HS-27A (cell line): ENCODE measurements at regions not wholly inside any gene's neighbourhood (a gene's known extent, or its start where the extent isn't known, plus 50 kb on each side); places are given as distances from the start of the nearest gene placed in this dataset.

Experiments used
- DNase-seq: peaks from one replicate; pipeline ENCODE4 v3.0.0-alpha.2; 2012; ENCODE audit warnings: low read depth, missing footprints

DNA sequence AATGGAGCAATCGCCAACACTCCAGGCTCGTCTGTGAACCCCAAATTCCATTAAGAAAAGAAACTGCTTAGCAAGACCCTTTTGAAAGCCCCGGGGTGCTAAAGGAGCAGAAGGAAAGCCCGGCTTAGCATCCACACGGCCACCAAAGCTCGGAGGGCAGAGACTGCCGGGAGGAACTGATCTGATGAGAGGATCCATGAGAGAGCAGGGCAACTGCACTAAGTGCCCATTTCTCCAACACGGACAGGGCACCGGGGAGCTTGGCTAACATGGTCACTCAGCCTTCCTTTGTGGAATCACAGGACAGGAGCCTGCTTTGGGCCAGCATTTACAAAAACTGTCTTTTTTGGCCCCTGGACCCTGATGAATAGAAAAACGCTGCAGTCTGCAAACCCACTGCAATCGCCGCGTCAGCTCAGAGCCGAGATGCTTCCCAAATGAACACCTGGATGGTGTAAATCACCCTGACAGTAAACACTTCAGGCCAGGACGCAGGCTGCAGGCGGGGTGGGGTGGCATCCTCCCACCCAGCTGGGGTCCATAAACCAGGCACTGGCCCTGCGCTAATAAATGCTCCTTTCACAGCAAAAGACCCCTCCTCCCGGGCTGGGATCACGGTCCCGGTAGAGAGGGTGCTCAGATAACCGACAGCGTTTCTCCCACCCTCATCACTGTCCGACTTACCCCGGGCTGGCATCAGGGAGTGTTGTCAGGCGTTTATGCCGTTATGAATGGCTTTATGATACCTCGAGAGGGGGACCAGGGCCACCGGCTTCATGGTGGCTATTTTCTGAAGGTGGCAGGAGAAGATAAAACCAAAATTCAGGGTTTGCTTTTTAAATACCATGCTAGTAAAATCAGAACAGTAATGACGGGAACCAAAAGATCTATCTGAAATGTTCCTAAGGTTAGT is 299.5 kb downstream of the IRF8 start:
- no peak for DNase-seq

- DNase-seq = no peak
These were observed 300.2 kb downstream of the IRF8 start for GRCh38 chr16:86199182-86199581.

GRCh38 chr16:86199871-86200695 is 301.1 kb downstream of the IRF8 start:
- DNase-seq = no peak

DNA sequence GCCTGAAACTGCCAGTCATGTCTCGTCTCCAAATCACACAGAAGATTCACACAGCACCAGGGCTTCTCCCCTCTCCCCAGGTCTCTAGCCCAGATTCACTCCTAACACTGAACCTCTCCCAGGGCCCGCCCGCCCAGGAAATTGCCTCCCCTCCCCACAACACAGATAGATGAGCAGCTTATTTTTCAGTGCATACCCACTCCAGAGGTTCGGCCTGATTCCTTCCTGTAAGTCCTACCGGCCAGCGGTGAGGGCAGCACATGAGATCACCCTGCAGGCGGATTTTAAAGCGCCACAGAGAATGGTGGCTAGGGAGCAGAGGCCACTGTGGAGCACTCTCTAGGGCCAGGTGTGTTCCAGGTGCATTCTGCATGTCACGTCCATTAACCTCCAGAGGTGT is 301.8 kb downstream of the IRF8 start:
- no peak for DNase-seq

GRCh38 chr16:86201746-86202145 is 302.8 kb downstream of the IRF8 start:
- DNase-seq = no peak

- no peak for DNase-seq
These were observed 303.3 kb downstream of the IRF8 start for GRCh38 chr16:86202267-86202666.

- no peak for DNase-seq
These were observed 303.9 kb downstream of the IRF8 start for GRCh38 chr16:86202760-86203426.

DNA sequence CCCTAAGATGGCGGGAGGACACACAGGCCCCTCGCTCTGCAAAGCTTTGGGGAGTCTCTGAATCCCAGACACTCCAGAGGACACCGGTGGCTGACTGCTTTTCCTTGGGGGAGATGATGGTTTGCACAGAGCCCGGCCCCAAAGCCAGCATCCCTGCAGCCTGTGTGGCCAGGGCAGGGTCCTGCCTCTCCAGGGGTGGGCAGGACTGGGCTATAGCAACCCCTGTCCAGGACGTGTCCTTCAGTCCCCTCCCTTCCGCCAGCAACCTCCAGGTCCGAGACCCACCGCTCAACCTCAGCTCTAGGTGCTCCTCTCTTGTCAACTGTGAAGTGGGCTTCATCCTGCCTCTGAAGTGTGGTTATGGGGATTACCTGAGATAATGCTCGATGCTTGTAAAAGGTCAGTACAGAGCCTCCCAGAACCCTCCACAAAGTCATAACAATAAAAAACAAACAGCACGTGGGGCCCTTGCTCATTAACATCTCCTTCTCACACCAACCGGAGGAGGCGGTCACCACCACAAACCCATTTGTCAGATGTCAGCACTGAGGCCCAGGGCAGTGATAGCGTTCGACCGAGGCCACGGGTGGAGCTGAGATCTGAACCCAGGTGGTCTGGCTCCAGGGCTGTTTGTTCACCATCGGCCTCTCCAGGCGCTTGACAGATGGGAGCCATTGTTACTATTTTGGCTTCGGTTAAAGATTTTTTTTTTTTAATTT is 304.8 kb downstream of the IRF8 start:
- no peak for DNase-seq

- no peak for DNase-seq
These were observed 304.6 kb upstream of the FOXF1 start for GRCh38 chr16:86205521-86206245.

- DNase-seq = no peak
These were observed 303.0 kb upstream of the FOXF1 start for GRCh38 chr16:86207350-86207749.

DNA sequence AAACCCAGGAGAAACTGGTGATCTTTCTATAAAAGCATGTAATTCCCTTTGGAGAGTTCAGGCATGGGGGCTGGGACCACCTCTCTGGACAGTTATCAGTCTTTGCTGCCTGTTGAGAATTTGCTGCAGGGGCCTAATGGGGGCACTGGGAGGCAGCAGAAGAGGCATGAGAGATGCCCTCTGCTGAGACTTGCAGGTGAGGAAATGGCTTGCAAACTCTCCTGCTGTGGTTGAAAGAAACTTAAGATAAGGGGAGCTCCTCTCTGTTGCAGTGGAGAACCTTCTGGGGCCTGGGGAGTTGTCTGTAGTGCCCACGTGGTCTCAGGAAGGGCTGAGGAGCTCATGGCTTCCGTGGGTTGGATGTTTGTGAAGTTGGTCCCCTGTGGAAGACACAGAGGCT is 301.1 kb upstream of the FOXF1 start:
- no peak for DNase-seq

DNA sequence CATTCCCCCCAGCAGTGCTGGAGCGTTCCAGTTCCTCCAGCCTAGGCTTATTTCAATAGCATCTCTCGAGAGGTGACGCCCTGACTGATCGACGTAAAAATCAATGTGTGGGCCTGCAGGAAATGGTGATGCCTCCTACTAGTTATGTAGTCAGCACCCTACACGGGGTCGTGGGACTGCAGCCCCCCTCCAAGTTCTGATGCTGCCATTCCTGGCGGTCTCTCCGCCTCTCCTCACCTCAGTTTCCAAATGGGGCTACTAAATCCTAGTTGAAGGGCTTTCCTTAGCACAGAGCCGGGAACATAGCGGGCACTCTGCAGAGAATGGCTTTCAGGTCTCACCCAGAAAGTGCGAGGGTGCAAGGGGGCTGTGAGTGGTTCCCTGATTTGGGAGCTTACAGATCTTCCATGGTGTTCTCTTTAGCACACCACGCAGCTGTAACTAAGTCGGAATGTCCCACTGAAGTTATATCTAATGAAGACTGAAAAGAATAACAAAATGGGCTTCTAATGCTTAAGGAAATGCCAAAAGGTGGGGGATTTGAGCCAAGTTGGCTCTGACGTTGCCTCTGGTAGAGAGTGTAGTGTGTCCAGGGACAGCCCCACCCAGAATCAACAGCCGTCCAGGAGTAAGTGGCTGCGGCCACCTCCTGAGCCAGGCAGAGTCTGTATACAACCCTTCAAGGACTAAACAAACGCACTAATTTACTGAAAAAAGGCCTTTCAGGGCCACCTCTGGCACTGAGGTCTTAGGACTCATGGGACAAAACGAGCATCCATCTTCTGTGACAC is 299.7 kb upstream of the FOXF1 start:
- DNase-seq = no peak

DNA sequence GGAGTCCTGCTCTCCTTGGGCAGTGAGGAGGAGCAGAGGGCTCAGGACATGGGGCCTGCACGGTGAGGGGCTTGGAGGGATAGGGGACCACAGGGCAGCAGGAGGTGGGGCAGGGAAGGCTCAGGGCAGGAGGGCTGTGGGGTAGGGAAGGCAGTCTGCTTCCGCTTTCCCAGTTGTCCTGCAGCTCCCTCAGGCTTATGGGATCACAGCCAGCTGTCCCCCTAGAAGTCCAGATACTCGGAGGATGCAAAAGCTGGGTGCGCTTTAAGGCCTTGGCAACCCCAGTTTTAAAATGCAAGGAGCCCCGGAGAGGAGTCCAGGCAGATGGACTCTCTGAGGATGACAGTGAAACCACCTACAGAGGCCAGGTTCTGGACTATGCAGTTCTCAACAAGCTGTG is 299.1 kb upstream of the FOXF1 start:
- no peak for DNase-seq

- no peak for DNase-seq
These were observed 298.5 kb upstream of the FOXF1 start for GRCh38 chr16:86211800-86212199.

- DNase-seq = no peak
These were observed 297.5 kb upstream of the FOXF1 start for GRCh38 chr16:86212706-86213436.

GRCh38 chr16:86213437-86214205 is 296.7 kb upstream of the FOXF1 start:
- DNase-seq = no peak

DNA sequence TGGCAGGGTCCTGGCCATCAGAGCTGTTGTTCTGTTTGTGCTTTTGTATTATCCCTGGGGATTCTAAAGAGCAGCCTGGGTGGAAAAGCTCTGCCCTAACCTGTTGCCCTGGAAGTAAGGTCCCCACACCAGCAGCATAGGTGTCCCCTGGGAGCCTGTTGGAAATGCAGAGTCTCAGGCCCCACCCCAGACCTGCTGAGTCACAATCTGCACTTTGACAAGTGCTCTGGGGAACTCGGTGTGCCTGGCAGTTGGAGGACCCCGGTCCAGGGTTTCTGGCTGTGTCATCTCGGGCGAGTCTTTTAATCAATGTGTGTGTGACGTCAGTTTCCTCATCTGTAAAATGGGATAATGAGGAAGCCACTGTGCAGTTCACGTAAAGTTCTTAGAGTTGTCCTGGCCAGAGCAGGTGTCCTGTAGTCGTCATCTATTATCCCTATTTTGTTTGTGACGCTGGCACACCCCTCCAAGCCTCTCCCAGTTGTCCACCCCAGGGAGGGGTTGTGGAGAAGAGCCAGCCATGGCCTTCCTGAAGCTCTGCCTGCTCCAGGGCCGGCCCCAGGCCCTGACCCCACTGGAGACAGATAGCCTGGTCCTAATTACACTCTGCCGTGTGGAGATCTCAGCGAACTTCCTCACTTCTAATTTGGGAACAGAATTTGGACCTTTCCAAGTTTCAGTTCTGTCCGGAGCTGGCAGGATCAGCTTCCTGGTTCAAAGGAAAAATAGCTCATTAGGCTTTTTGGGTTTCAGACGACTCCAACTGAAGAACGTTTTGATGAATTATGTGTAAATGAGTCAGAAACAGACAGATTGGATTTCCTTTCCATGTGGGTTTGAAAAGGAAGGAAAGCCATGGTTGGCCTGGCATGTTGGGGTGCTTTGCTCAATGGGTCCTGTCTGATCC is 295.7 kb upstream of the FOXF1 start:
- DNase-seq = no peak
